ENCODE measurements at regions not wholly inside any gene's neighbourhood (a gene's known extent, or its start where the extent isn't known, plus 50 kb on each side); places are given as distances from the start of the nearest gene placed in this dataset.

DNA sequence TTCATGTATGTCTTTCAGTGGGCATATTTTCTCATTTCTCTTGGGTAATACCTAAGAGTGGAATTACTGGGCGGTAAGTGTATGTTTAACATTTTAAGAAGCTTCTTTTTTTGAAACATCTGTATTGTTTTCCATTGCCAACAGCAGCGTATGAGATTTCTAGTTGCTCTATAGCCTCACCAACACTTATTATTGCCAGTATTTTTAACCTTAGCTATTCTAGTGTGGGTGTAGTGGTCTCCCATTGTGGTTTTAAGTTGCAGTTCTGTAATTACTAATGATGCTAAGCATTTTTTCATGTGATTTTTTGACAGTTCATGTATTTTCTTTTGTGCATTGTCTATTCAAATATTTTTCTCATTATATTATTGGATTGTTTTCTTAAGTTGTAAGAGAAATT lies 101.9 kb upstream of the EEA1 start:
- TF ChIP-seq, protein P1, sequence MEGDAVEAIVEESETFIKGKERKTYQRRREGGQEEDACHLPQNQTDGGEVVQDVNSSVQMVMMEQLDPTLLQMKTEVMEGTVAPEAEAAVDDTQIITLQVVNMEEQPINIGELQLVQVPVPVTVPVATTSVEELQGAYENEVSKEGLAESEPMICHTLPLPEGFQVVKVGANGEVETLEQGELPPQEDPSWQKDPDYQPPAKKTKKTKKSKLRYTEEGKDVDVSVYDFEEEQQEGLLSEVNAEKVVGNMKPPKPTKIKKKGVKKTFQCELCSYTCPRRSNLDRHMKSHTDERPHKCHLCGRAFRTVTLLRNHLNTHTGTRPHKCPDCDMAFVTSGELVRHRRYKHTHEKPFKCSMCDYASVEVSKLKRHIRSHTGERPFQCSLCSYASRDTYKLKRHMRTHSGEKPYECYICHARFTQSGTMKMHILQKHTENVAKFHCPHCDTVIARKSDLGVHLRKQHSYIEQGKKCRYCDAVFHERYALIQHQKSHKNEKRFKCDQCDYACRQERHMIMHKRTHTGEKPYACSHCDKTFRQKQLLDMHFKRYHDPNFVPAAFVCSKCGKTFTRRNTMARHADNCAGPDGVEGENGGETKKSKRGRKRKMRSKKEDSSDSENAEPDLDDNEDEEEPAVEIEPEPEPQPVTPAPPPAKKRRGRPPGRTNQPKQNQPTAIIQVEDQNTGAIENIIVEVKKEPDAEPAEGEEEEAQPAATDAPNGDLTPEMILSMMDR (IDR thresholded peaks at IDR 0.05): no peak
- TF ChIP-seq EP300 (IDR thresholded peaks at IDR 0.05) (no peak), POLR2A (IDR thresholded peaks at IDR 0.05) (no peak)

Data from tibial nerve (tissue), 4 donors.